COR-L47 (cell line): ENCODE measurements at regions not wholly inside any gene's neighbourhood (a gene's known extent, or its start where the extent isn't known, plus 50 kb on each side); places are given as distances from the start of the nearest gene placed in this dataset.
"Not testable (repeated sequence)": the region's sequence is repeated elsewhere in the genome, so short reads cannot be mapped to it uniquely, and the experiment has no call there.

Experiments
- DNase-seq: peaks from one replicate; lab custom pipeline; 2025; lab: John Stamatoyannopoulos, UW

DNA sequence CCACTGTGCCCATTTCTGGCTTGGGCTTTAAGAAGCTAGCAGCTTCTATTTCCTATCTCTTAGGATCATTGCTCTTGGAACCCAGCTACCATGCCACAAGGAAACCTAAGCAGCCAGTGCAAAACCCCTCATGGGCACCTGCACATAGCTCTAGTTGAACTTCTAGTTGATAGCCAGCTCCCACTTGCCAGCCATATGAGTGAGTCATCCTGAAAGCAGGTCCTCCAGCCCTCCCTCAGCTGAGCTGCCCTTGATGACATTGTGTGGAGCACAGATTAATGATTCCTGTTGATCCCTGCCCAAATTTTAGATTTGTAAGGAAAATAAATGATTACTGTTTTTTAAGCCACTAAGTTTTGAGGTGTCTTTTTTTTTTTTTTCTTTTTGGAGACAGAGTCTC, 234.2 kb upstream of the FBXO33 start:
- DNase-seq: no peak

DNA sequence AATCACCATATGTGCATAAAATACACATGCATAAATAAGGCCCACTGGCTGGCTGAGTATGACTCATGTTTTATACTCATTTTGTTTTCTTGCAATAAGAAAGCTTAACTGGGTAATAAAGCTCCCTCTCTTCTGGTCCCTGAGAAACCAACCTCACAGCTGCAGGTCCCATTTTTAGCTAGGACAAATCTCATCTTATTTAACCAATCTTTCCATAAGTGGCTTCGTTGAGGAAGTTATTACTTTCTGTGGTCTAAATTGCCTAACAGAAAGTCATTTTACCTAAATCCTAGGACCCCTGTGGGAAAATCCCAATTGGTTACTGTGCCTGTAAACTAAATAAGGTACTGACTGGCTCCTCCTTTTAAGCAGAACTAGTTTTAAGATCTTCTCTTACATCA, 232.8 kb upstream of the FBXO33 start:
- no peak for DNase-seq

DNA sequence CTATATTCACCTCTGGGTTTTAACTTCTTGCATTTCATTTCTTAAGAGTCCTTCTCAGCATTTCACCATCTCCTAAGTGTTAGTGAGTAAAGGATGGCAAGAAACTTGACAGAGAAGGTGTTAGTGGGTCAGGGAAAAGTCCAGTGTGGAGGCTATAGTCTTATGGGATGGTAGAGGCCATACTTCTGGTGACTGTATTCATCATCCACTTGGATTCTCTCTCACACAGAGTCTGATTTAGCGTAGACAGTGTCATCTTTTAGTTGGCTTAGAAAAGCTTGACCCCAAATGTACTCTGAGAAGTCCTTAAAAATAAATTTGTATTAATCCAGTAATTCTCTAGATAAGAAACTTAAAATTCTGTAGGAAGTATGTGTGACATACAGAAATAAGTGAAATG, 232.4 kb upstream of the FBXO33 start:
- DNase-seq: no peak

GRCh38 chr14:39641224-39641623, 209.0 kb upstream of the FBXO33 start:
- no peak for DNase-seq

GRCh38 chr14:39639009-39639408, 206.8 kb upstream of the FBXO33 start:
- not testable (repeated sequence) for DNase-seq

DNA sequence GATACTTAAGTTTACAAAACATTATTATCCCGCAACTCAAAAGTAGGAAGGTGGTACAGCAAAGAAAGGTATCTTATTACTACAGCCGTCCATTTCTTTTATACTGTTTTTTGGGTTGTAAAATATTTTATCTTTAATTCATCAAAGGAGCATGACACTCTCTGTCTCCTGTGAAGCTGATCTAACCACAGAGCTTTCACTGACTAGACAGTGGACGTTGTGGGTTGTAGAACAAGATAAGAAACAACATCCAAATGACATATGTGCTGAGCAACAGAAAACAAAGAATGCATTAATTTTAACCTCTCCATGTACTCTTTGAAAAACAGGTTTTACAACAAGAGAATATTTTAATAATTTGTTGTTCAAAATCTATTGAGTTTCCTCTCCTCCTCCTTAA, 195.9 kb upstream of the FBXO33 start:
- DNase-seq: no peak

GRCh38 chr14:39626589-39627576, 194.7 kb upstream of the FBXO33 start:
- DNase-seq: no peak

DNA sequence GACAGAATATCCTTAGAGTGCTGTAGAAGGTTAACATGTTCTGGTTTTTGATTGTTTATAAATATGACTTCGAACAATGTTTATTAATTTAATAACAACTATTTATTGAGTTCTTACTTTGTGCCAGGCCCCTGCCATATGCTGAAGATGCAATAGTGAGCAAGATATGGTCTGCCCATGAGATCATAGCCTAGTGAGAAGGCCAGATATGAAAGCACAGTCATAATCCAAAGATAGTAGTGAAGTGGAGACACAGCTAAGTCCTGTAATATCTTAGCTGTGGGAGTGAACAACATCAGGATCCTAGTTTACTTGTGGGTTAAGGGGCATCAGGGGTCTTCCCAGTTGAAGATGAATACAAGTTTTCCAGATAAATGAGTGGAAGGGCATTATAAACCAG, 189.4 kb upstream of the FBXO33 start:
- DNase-seq: no peak

GRCh38 chr14:39621223-39621622, 189.0 kb upstream of the FBXO33 start:
- DNase-seq: no peak

DNA sequence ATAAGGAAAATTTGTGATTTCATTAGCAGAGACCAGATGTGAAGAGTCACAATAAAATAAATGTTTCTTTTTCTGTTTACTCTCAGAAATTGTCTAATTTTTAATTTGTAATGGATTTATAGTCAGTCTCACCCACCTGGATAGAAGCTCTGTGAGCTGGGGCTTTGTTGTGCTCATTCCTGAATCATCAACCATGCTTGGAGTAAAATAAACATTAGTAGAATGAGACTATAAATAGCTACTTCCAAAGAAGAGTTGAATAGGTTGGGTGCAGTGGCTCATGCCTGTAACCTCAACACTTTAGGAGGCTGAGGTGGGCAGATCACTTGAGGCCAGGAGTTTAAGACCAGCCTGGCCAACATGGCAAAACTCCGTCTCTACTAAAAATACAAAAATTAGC, 185.3 kb upstream of the FBXO33 start:
- DNase-seq: no peak

DNA sequence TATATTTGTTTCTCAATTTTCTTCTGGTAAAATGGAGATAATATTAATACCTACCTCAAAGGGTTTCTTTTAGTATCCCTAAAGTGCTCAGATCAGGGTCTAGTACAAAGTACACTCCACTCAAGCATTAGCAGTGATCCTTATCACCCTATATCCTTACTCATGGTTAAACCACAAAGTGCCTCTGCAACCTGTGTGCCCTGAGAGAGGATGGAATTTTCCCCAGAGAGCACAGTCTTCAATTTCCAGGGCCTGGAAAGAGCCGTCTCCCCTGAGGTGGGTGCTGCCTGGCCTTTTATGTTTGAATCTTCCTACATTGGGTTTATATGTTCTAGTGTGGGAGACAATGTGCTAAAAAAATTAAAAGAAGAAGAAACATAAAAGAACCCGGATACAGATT, 183.1 kb upstream of the FBXO33 start:
- DNase-seq: no peak

DNA sequence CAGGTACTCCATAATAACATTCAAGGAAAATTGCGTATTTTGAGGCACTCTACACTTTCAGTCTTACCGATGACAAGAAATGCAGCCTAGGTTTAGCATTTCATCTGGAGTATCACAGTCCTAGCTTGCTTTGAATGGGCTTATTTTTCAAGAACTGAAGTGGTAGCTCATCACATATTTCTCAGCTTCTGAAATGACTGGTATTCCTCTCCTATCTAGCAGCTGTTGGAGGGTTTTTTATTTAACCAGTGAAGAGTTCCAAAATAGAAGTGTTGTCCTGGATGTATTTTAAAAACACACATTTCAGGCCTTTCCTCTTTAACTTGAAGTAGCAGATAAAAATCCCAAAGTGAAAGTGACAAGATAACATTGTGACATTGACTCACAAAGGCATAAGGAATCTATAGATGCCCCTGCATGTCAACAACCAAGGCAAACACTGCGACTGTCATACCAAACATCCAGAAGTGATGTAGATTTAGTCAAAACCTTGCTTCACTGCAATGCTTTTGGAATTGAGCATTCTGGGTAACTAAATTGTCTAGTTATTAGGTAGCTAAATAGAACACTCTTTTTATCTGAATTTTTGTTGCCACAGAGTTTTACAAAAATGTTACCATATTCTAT, 182.2 kb upstream of the FBXO33 start:
- DNase-seq: no peak

GRCh38 chr14:39609119-39609518, 176.9 kb upstream of the FBXO33 start:
- DNase-seq: no peak

DNA sequence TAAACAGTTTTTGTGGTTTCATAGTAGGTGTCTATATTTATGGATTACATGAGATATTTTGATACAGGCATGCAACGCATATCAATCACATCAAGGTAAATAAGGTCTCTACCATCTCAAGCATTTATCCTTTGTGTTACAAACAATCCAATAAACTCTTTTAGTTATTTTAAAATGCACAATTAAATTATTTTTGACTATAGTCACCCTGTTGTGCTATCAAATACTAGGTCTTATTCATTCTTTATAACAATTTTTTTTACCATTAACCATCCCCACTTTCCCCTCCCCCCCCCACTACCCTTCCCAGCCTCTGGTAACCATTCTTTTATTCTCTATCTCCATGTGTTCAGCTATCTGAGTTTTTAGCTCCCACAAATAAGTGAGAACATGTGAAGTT, 175.7 kb upstream of the FBXO33 start:
- DNase-seq: no peak

DNA sequence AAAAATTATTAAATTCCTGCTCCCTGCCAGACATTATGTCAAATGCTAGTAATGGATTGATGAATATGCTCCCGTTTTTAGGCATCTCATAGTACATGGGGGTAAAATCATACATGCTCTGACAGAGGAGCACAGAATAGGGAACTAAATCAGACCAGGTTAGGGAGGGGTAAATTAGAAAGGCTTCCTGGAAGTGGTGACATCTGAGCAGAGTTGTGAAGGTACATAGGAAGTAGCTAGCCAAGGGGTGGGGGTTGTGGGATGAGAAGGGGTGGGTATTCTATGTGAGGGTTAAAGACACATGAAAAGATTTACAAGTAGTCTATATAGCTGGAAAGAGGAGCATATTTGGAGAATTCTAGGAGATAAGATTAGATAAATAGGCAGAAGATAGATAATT, 171.7 kb upstream of the FBXO33 start:
- DNase-seq: no peak

- DNase-seq: no peak
Observed at GRCh38 chr14:39593377-39593776, 161.1 kb upstream of the FBXO33 start.

- no peak for DNase-seq
Observed at GRCh38 chr14:39592116-39592789, 160.0 kb upstream of the FBXO33 start.

DNA sequence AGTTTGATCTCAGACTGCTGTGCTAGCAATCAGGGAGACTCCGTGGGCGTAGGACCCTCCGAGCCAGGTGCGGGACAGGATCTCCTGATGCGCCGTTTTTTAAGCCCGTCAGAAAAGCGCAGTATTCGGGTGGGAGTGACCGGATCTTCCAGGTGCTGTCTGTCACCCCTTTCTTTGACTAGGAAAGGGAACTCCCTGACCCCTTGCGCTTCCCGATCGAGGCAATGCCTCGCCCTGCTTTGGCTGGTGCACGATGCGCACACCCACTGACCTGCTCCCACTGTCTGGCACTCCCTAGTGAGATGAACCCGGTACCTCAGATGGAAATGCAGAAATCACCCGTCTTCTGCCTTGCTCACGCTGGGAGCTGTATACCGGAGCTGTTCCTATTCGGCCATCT, 157.6 kb upstream of the FBXO33 start:
- DNase-seq: not testable (repeated sequence)

DNA sequence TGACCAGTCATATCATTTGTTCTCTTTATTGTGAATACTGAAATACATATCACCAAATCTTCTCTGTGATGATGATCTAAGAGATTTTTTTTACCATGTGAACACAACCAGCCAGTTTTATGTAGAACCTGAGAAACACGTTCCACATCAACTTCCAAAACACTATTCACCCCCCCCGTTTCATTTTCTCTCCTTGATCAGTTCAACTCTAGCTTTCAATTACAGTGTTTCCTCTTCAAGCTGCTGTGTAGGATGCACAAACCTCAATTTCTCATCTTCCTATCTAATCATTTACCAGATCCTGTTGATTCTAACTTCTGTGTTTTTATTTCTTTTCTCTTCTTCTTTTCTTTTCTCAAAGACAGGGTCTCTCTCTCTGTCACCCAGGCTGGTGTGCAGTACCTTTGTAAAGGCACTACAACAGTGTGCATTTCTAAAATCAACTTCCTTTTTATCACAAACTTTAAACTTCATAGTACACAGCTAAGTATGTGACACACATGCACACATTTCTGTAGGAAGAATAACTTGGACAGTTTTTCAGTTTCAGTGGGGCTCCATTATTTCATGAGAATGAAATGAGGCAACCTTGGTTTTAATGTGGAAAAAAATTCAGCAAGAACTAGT, 149.9 kb upstream of the FBXO33 start:
- DNase-seq: no peak

GRCh38 chr14:39581474-39581873, 149.2 kb upstream of the FBXO33 start:
- DNase-seq: no peak

DNA sequence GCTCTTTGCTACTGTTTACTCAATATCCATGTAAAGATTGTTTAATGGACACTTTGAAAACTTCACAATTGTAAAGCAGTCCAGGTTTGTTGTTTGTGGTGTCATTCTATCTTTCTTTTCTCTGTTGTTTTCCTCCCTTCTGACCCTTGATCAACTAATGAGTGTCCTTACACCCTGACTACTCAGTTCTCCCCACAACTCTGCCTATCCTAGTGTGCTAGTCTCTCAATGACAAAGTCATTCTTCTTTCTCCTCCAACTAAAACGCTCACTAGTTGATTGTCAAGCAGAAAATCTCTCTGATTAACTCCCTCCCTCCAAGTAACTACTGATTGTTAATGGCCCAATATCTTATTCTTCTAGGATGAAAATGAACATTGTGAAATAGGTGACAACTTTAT, 148.5 kb upstream of the FBXO33 start:
- no peak for DNase-seq

- DNase-seq: no peak
Observed at GRCh38 chr14:39576736-39577135, 144.5 kb upstream of the FBXO33 start.
